SJCRH30 (cell line): ENCODE measurements at regions not wholly inside any gene's neighbourhood (a gene's known extent, or its start where the extent isn't known, plus 50 kb on each side); places are given as distances from the start of the nearest gene placed in this dataset.

Experiments used
- DNase-seq, 2 experiments: peaks; one replicate each; pipeline ENCODE4 v3.0.0-alpha.2; 2015 to 2020
- H3K27ac ChIP-seq: fragments of 250-450 bp; sonication (Bioruptor Pico); 2 replicates; pipeline ENCODE4 v1.5.1; 2020; ENCODE audit warnings: mild to moderate bottlenecking, moderate library complexity
- H3K27me3 ChIP-seq: fragments of 250-450 bp; sonication (Bioruptor Pico); 2 replicates; pipeline ENCODE4 v1.5.1; 2020; ENCODE audit warnings: mild to moderate bottlenecking, moderate library complexity
- H3K36me3 ChIP-seq: fragments of 250-450 bp; sonication (Bioruptor Pico); 2 replicates; pipeline ENCODE4 v1.5.1; 2020; ENCODE audit warnings: mild to moderate bottlenecking, moderate library complexity
- H3K4me1 ChIP-seq: fragments of 250-450 bp; sonication (Bioruptor Pico); 2 replicates; pipeline ENCODE4 v1.5.1; 2020; ENCODE audit warnings: mild to moderate bottlenecking, moderate library complexity
- H3K4me3 ChIP-seq: fragments of 250-450 bp; sonication (Bioruptor Pico); 2 replicates; pipeline ENCODE4 v1.5.1; 2020; ENCODE audit warnings: mild to moderate bottlenecking, moderate library complexity
- H3K9me3 ChIP-seq: fragments of 250-450 bp; sonication (Bioruptor Pico); replicated peaks from 2 replicates; pipeline ENCODE4 v1.5.1; 2020; ENCODE audit warnings: mild to moderate bottlenecking, moderate library complexity

DNA sequence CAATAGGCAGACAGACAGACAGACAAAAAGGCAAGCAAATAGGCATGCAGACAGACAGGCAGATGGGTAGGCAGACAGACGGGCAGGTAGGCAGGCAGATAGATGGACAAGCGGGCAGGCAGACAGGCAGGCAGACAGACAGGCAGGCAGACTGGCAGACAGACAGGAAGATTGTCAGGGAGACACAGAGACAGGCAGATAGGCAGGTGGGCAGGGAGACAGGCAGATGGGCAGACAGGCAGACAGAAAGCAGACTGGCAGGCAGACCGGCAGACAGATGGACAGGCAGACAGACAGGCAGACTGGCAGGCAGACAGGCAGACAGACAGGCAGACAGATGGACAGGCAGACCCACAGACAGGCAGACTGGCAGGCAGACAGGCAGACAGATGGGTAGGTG is 70.3 kb upstream of the MYL10 start:
- no peaks in the 10 kb centered on the region for H3K36me3 ChIP-seq
- DNase-seq: no peak
- H3K4me3 ChIP-seq: no peak overlapping the region
- H3K27ac ChIP-seq: no peak overlapping the region
- no peaks in the 10 kb centered on the region for H3K4me1 ChIP-seq
- 0 out of 2 replicates have a peak, but pooled peaks cover 15% of the 10 kb centered on the region for H3K27me3 ChIP-seq
- H3K9me3 ChIP-seq: no peaks in the 10 kb centered on the region

DNA sequence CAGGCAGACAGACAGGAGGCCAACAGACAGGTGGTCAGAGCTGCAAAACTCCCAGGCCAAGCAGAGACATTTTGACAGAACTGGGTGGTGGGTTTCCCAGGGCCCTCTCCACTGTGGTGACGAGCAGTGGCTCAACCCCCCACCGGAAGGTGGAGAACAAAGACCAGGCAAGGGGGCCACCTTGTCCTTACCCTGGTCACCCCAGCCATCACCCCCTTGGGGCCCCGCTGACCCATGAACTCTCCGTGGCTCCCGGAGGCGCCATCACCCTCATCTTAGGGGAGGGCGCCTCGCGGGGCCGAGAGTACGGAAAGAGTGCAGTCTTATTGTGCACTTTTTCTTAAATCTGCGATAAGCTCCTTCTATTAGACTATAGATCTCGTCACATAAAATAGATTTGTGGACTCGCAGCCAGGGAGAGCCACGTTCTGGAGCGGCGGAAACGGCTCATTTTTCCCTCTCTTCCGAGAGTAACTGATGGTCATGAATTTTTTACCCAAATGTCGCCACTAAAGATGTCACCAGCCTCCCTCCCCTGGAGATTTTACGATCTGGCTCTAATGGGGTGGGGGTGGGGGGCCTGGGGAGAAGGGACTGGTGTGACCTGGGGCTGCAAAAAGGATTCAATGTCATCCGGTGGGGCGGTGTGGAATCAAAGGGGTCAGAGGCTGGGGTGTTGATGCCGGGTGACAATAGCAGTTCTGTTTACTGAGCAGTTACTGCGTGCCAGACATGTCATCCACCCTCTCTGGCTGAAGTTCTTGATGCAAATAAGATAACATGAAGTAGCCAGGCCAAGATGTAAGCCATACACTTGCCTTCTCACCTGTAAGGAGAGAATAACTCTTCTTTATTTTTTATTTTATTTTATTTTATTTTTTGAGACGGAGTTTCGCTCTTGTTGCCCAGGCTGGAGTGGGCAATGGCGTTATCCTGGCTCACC is 71.1 kb upstream of the MYL10 start:
- DNase-seq: no peak
- Histone ChIP-seq H3K4me1 (no peaks in the 10 kb centered on the region), H3K4me3 (no peak overlapping the region), H3K27ac (no peak overlapping the region), H3K9me3 (no peaks in the 10 kb centered on the region), H3K27me3 (0 out of 2 replicates have a peak, but pooled peaks cover 15% of the 10 kb centered on the region), H3K36me3 (no peaks in the 10 kb centered on the region)

DNA sequence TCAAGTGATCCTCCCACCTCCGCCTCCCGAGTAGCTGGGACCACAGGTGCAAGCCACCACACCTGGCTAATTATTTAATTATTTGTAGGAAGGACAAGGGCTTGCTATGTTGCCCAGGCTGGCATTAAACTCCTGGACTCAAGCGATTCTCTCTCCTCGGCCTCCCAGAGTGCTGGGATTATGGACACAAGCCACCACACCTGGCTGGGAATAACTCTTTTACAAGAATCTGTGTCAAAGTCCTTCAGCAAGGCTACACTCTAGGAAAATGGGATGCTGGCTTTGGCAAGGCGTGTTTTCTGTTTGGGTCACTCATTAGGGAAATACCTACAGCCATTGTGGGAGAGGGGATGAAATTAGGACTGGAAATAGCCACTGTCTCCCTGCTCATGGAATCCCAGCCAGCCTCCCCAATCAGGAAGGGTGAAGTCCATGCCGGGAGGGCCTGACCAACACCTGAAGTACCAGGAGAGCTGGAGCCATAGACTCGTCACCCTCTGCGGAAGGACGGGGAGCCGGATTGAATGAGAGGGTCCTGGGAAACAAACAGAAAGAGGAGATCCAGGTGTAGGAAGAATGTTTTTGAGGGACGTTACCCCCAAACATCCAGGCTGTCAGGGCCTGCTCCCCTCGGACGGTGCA is 72.2 kb upstream of the MYL10 start:
- peaks cover 16% of the 10 kb centered on the region for H3K27me3 ChIP-seq
- H3K4me1 ChIP-seq: no peaks in the 10 kb centered on the region
- H3K4me3 ChIP-seq: no peak overlapping the region
- DNase-seq: no peak
- H3K27ac ChIP-seq: no peak overlapping the region
- H3K9me3 ChIP-seq: no peaks in the 10 kb centered on the region
- no peaks in the 10 kb centered on the region for H3K36me3 ChIP-seq

DNA sequence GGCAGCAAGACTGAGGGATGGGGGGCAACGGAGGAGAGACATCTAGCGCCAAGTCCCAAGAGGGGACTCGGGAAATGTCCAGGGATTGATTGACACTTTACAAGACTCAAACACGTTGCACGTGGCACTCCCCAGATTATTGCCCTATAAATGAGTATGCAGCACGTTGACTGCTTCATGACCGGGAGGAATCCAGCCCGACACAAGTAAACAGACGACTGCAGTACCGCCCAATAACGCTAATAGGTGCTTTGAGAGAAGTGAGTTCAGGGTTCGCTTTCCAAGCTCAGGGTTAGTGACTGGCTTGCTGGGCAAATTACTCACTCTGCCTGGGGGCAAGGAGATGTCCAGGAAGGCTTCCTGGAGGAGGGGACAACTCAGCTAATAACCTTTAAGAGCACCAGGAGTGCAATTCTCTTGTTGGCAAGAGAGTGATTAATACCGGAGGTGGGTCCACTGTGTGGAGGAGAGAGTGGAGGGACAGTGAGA is 73.3 kb upstream of the MYL10 start:
- Histone ChIP-seq H3K9me3 (no peaks in the 10 kb centered on the region), H3K36me3 (no peaks in the 10 kb centered on the region), H3K4me3 (no peak overlapping the region), H3K4me1 (no peaks in the 10 kb centered on the region), H3K27ac (no peak overlapping the region), H3K27me3 (peaks cover 27% of the 10 kb centered on the region)
- DNase-seq: no peak

DNA sequence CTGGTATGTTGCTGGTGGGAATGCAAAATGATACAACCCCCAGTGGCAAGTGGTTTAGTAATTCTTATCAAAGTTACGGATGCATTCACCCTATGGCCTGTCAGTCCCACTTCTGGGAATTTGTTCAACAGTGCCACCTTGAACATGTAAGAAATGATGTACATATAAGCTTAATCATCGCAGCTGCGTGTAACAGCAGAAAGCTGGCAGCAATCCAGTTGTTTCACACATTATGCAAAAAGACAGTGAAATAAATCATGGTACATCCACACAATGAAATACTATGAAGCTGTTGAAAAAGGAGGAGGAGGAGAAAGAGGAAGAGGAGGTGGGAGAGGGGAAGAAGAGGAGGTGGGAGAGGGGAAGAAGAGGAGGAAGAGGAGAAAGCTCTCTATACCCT is 76.2 kb upstream of the MYL10 start:
- Histone ChIP-seq H3K4me1 (no peaks in the 10 kb centered on the region), H3K4me3 (no peak overlapping the region), H3K9me3 (no peaks in the 10 kb centered on the region), H3K36me3 (no peaks in the 10 kb centered on the region), H3K27ac (no peak overlapping the region), H3K27me3 (peaks cover 27% of the 10 kb centered on the region)
- DNase-seq: no peak

DNA sequence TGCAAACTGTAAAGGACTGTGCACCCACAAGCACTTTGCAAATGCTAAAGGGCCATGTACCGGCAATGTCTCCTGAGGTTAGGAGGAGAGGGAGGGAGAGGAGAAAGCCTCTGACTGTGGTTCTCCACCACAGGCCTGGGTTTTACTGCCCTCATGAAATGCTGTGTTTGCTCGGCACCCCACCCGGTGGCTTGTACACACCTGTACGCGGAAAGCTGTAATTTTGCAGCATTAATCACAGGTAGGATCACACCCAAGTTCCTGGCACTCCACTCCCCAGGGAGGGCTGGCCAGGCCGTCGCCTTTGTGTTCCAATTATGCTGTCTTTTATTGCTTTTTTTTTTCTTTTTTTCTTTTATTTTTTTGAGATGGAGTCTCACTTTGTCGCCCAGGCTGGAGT is 78.5 kb upstream of the MYL10 start:
- no peaks in the 10 kb centered on the region for H3K4me1 ChIP-seq
- H3K27ac ChIP-seq: no peak overlapping the region
- no peaks in the 10 kb centered on the region for H3K36me3 ChIP-seq
- peaks cover 15% of the 10 kb centered on the region for H3K27me3 ChIP-seq
- H3K4me3 ChIP-seq: no peak overlapping the region
- no peak for DNase-seq
- no peaks in the 10 kb centered on the region for H3K9me3 ChIP-seq

DNA sequence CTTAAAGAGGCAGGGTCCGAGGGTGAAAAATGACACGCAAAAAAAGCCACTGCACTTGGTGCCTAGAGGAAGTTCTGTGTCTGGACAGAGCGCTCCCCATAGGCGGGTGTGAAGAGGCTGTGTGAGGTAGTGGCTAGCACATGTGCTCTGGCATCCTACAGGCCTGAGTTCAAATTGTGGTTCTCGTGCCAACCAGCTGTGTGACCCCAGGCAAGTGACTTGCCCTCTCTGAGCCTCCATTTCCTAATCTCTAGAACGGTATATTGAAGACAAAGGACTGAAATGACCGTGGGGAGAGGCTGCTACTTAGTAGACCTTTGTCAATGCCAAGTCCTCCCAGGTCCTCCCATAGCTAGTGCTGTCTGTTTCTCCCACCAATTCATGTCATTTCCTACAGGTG is 79.1 kb upstream of the MYL10 start:
- Histone ChIP-seq H3K36me3 (no peaks in the 10 kb centered on the region), H3K9me3 (no peaks in the 10 kb centered on the region), H3K27ac (no peak overlapping the region), H3K27me3 (peaks cover 15% of the 10 kb centered on the region), H3K4me1 (no peaks in the 10 kb centered on the region), H3K4me3 (no peak overlapping the region)
- DNase-seq: no peak

DNA sequence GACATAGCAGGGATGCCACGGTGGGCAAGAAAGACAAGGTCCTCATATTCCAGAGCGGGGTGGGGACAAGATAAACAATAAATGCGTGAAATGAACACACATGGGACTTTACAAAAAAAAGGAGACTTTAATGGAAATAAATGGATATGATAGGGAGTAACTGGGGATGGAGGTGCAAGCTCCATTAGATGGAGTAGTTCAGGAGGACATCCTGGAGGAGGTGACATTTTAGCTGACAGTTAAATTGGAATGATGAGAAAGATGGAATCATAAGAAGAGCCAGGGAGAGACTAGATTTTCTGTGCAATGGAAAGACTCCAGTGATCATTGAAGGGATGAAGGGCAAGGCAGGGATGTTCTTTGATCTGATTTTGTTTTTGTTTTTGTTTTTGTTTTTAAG is 83.6 kb upstream of the MYL10 start:
- no peaks in the 10 kb centered on the region for H3K9me3 ChIP-seq

DNA sequence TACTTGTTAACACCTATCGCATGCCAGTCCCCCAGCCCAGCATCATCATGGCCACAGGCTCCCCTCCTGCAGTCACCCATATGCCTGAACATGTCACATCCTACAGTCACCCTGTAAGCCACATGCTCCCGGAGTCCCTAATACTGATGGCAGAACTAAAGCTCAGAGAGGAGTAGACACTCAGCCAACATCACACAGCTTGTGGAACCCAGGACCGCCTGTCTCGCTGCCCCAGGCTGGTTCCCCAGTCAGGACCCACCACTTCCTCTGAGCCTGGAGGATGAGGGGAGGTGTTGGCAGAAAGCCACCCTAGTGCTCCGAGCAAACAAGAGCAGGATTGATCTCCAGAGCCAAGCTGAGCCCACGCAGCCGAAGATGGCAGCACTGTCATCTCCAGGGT is 85.0 kb upstream of the MYL10 start:
- Histone ChIP-seq H3K9me3 (no peaks in the 10 kb centered on the region), H3K4me1 (peaks cover 11% of the 10 kb centered on the region), H3K27ac (no peak overlapping the region), H3K4me3 (no peak overlapping the region), H3K27me3 (no peaks in the 10 kb centered on the region), H3K36me3 (no peaks in the 10 kb centered on the region)
- DNase-seq: no peak

More for the DNA sequence above, 83.6 kb upstream of the MYL10 start:
- H3K36me3 ChIP-seq: no peaks in the 10 kb centered on the region
- 0 out of 2 replicates have a peak, but pooled peaks cover under 1% of the 10 kb centered on the region for H3K27me3 ChIP-seq
- H3K27ac ChIP-seq: no peak overlapping the region
- no peak for DNase-seq
- H3K4me1 ChIP-seq: peaks cover 3% of the 10 kb centered on the region
- no peak overlapping the region for H3K4me3 ChIP-seq

DNA sequence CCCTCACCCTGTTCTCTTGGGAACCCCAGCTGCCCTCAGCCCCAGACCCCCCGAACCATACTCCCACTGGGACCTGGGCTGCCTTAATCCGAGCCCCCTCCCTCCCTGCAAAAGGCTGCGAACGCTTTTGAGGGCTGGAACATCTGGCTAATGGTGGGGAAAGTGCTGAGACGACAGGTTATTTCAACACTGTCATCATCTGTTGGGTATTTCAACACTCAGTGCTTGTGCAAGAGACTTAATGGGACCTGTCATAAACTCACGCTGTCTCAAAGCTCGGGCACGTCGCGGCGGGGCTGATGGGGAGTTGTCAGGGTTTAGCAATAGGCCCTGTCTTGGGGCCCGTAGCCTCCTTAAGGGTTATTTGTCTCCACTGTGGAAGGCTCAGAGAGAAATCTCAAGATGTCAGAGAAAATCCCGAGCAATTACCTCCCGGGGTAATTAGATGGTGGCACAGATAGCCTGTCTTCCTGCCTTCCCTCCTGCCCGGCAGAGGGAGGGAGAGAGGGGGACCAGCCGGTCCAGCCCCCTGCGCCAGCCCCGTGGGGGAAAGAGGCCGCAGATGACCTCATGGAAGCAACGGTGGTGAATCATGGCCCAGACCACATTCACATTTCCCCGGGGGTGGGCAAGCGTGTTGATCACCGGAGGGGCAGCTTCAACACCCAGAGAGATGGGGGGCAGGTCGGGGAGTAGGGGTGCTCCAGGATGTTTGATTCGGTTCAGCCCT is 88.7 kb upstream of the MYL10 start:
- Histone ChIP-seq H3K36me3 (no peaks in the 10 kb centered on the region), H3K4me1 (peaks cover 11% of the 10 kb centered on the region), H3K9me3 (no peaks in the 10 kb centered on the region), H3K27me3 (no peaks in the 10 kb centered on the region; the same call in 1 of the 2 replicates), H3K27ac (peak overlapping the region; percentile 86), H3K4me3 (peak overlapping the region; percentile 47)
- peak; percentile 83 to 86 for DNase-seq

DNA sequence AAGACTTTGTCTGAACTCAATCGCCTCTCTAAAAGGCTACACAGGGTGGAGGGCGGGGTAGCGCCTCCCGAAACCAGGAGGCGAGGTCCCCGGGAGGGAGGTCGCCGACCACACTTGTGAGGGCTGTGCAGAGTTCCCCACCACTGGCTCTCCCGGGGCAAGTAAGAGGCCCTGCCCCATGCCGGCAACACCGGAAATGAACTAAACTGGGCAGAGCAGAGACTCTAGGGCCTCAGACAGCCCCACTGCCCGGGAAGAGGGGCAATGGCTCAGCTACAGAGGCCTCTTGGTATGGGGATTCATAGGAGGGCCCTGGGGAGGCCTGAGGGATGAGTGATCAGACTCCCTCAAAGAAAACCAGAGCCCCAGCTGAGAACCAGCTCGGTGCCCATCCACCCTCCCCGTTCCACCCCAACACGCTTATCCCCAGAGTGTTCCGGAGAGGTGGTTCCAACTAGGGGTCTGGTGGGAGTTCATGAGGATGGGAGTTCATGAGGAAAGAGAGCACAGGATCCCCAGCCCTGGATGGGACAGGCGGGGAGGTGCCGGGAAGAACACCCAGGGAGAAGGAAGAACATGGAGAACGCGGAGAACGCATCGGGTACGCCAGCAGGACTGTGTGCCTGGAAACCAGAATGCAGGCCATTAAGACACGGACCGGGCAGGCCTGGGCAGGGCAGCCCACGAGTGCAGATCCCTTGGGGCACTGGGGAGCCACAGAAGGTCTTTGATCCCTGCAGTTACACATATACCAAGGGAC is 89.4 kb upstream of the MYL10 start:
- peak overlapping the region; percentile 86 for H3K27ac ChIP-seq
- H3K36me3 ChIP-seq: no peaks in the 10 kb centered on the region
- H3K4me1 ChIP-seq: peaks cover 11% of the 10 kb centered on the region
- H3K4me3 ChIP-seq: peak overlapping the region; percentile 47
- H3K27me3 ChIP-seq: no peaks in the 10 kb centered on the region; the same call in 1 of the 2 replicates
- peak; percentile 68 to 76 for DNase-seq
- no peaks in the 10 kb centered on the region for H3K9me3 ChIP-seq

DNA sequence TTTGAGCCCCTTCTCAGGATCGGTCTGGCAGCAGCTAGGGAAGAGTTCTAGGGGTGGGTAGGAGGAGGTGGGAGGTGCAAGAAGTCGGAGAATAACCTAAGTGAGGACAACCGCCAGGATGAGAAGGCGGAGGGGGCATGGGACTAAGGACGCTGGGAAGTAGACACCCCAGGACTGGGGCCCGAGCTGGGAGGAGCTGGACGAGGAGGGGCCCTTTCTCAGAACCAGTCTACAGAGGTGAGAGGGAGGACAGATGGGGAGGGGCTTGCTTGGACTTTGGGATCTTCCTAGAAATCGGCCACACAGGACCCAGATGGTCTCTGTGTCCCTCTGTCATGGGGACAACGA is 90.0 kb upstream of the MYL10 start:
- no peak overlapping the region for H3K4me3 ChIP-seq
- H3K27me3 ChIP-seq: no peaks in the 10 kb centered on the region; the same call in 1 of the 2 replicates
- H3K36me3 ChIP-seq: no peaks in the 10 kb centered on the region
- DNase-seq: no peak
- no peak overlapping the region for H3K27ac ChIP-seq
- H3K4me1 ChIP-seq: peaks cover 11% of the 10 kb centered on the region
- no peaks in the 10 kb centered on the region for H3K9me3 ChIP-seq

DNA sequence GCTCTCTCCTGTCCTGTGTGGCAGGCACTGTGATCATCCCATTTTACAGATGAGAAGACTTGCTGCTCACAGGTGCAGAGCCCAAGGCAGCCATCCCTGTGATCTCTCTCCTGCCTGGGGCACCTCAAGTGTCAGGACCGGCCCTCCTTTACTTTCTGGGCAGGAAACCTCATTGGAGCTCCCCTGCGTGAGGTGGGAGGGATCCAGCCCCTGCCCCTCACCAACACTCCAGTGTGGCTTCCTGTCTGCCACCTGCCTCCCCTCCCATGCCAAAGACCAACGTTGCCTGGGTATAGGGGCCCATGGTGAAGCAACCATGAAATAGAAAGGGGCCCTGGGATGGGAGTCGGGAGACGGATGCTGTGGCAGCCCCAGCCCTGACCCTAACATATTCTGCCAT is 91.2 kb upstream of the MYL10 start:
- Histone ChIP-seq H3K4me1 (peaks cover 11% of the 10 kb centered on the region), H3K36me3 (no peaks in the 10 kb centered on the region), H3K9me3 (no peaks in the 10 kb centered on the region), H3K27ac (no peak overlapping the region), H3K4me3 (no peak overlapping the region), H3K27me3 (no peaks in the 10 kb centered on the region; the same call in 1 of the 2 replicates)
- DNase-seq: no peak

DNA sequence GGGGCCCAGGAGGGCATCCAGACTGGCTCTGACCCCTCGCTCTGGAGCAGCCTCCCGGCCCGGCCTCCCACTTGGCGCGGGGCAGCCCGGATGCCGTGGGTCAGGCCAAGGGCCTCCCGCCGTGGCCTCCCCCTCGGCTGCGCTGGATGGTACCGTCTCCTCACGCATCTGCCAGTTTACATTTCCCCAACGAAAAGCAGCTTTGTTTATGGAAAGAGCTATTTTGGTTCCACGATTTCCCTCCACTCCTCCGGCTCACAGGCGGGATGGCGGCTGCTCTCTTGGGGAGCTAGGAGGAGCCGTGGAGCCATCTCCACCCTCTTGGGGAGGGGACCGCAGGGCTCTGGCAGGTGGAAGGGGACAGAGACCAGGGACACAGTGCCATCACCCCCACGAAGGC is 93.2 kb upstream of the MYL10 start:
- no peak for DNase-seq
- no peaks in the 10 kb centered on the region for H3K9me3 ChIP-seq
- no peaks in the 10 kb centered on the region for H3K36me3 ChIP-seq
- no peak overlapping the region for H3K27ac ChIP-seq
- no peaks in the 10 kb centered on the region; the same call in 1 of the 2 replicates for H3K27me3 ChIP-seq
- H3K4me3 ChIP-seq: no peak overlapping the region
- peaks cover 11% of the 10 kb centered on the region for H3K4me1 ChIP-seq
